Panc1 (cell line): ENCODE measurements at regions not wholly inside any gene's neighbourhood (a gene's known extent, or its start where the extent isn't known, plus 50 kb on each side); places are given as distances from the start of the nearest gene placed in this dataset.

ENCODE experiments used
- ATAC-seq: fragments of 200-7000 bp; cut with Tn5 transposase; 2 replicates; pipeline ENCODE4 v1.9.1; 2020; ENCODE audit warnings: mild to moderate bottlenecking, moderate library complexity
- BruUV-seq: library from RNA; stranded (reverse); fragments of 400-500 nt; replicated peaks from 2 replicates; lab custom pipeline; 2021; lab: Mats Ljungman, UMichigan
- CTCF ChIA-PET: fragments of 300-600 bp; sonication (Branson Sonifier 250); formaldehyde crosslinking; loops from one replicate; lab custom pipeline; 2022; ENCODE audit warnings: antibody characterized with exemption; lab: Charles Lee
- POLR2A ChIA-PET: fragments of 300-600 bp; sonication (Branson Sonifier 250); formaldehyde crosslinking; loops from one replicate; lab custom pipeline; 2022; ENCODE audit warnings: antibody characterized with exemption; lab: Charles Lee
- DNase-seq: peaks from one replicate; pipeline ENCODE4 v3.0.0-alpha.2; 2010; ENCODE audit warnings: low read depth, low spot score
- H3K27ac ChIP-seq: 2 replicates; pipeline ENCODE4 v1.5.1; 2011; ENCODE audit warnings: mild to moderate bottlenecking, low read length, inconsistent platforms
- H3K27me3 ChIP-seq: fragments of 200-500 bp; sonication (Bioruptor generic); 2 replicates; pipeline ENCODE4 v1.6.0; 2014; ENCODE audit warnings: low read length, inconsistent platforms; ENCODE audit not compliant: control insufficient read depth, insufficient read depth
- H3K36me3 ChIP-seq: fragments of 200-500 bp; sonication (Bioruptor generic); 2 replicates; pipeline ENCODE4 v1.5.1; 2014; ENCODE audit warnings: inconsistent platforms, mild to moderate bottlenecking, low read length, moderate library complexity; ENCODE audit not compliant: control insufficient read depth, insufficient read depth
- H3K4me1 ChIP-seq: 2 replicates; pipeline ENCODE4 v1.5.1; 2011; ENCODE audit warnings: inconsistent platforms, mild to moderate bottlenecking, low read length, moderate library complexity; ENCODE audit not compliant: control insufficient read depth, insufficient read depth
- H3K4me3 ChIP-seq, 2 experiments: 2 replicates each; pipeline ENCODE4 v1.5.1; 2011 to 2012; ENCODE audit warnings: low read depth in 2 of 2, low read length in 2 of 2, mild to moderate bottlenecking in 2 of 2, inconsistent platforms in 1 of 2, moderate library complexity in 1 of 2
- H3K9me3 ChIP-seq: fragments of 200-500 bp; sonication (Bioruptor generic); 2 replicates; pipeline ENCODE4 v1.5.1; 2014; ENCODE audit warnings: low read depth, mild to moderate bottlenecking, inconsistent platforms, low read length, moderate library complexity; ENCODE audit not compliant: control insufficient read depth, insufficient read depth
- CTCF ChIP-seq: fragments of 450-650 bp; IDR thresholded peaks from 2 replicates; pipeline ENCODE4 v1.5.1; 2017; ENCODE audit warnings: mild to moderate bottlenecking
- POLR2AphosphoS5 ChIP-seq: IDR thresholded peaks from 2 replicates; pipeline ENCODE4 v1.6.1; 2012; ENCODE audit warnings: mild to moderate bottlenecking, low read depth, low read length, moderate library complexity
- REST ChIP-seq, 2 experiments: IDR thresholded peaks; 2 replicates each; pipeline ENCODE4 v1.6.1; 2011 to 2012; ENCODE audit warnings: low read depth in 2 of 2, control low read depth in 1 of 2, low read length in 1 of 2, mild to moderate bottlenecking in 1 of 2, moderate library complexity in 1 of 2; ENCODE audit not compliant: insufficient read depth in 1 of 2
- SIN3A ChIP-seq: IDR thresholded peaks from 2 replicates; pipeline ENCODE4 v1.6.1; 2012; ENCODE audit warnings: low read depth, mild to moderate bottlenecking, low read length, moderate library complexity, borderline replicate concordance; ENCODE audit not compliant: insufficient read depth
- TCF7L2 ChIP-seq: IDR thresholded peaks from 2 replicates; pipeline ENCODE4 v1.6.1; 2011; ENCODE audit warnings: mild to moderate bottlenecking, low read depth, low read length, inconsistent platforms
- in situ Hi-C: cut with HindIII; loops from 2 replicates; pipeline ENCODE4 v1.10.0; 2016; ENCODE audit warnings: low sequenced_read_pairs, low pct_unique_long_range_greater_than_20kb
- intact Hi-C: fragments of 100-400 bp; cut with micrococcal nuclease; formaldehyde crosslinking; loops from one replicate; pipeline ENCODE4 v1.10.0; 2022; ENCODE audit not compliant: unreplicated experiment

- ChIA-PET POLR2A (no interaction called here), CTCF (no interaction called here)
- no peak overlapping the region for H3K4me3 ChIP-seq
- no peak for DNase-seq
- no peaks in the 10 kb centered on the region for H3K36me3 ChIP-seq
- ATAC-seq, result no peak
- no peaks in the 10 kb centered on the region for H3K9me3 ChIP-seq
- no TSS peak for BruUV-seq
- H3K27me3 ChIP-seq, result no peaks in the 10 kb centered on the region
- in situ Hi-C loops, result no loop called here
- no peak overlapping the region for H3K27ac ChIP-seq
- H3K4me1 ChIP-seq, result no peaks in the 10 kb centered on the region
- intact Hi-C loops, result no loop called here
- TF ChIP-seq CTCF (no peak), POLR2AphosphoS5 (no peak), TCF7L2 (no peak), SIN3A (no peak), REST (IDR thresholded peaks at IDR 0.05; ENCODE audit: insufficient read depth in 1 of 2, low read depth in 2 of 2, low read length in 1 of 2) (no peak)
Observed at GRCh38 chr5:12003680-12004079, 99.4 kb upstream of the CTNND2 start.

GRCh38 chr5:11998397-11998796 lies 94.2 kb upstream of the CTNND2 start:
- POLR2A ChIA-PET, result no interaction called here
- no peak for ATAC-seq

More at GRCh38 chr5:11998397-11998796, 94.2 kb upstream of the CTNND2 start:
- Histone ChIP-seq H3K27me3 (no peaks in the 10 kb centered on the region), H3K9me3 (no peaks in the 10 kb centered on the region), H3K4me3 (no peak overlapping the region), H3K4me1 (no peaks in the 10 kb centered on the region), H3K36me3 (no peaks in the 10 kb centered on the region), H3K27ac (no peak overlapping the region)
- BruUV-seq, result no TSS peak
- no peak for DNase-seq
- intact Hi-C loops, result no loop called here
- CTCF ChIA-PET, result no interaction called here
- in situ Hi-C loops, result no loop called here
- TF ChIP-seq SIN3A, result no peak
- TF ChIP-seq CTCF, result no peak
- TF ChIP-seq POLR2AphosphoS5, result no peak
- no peak for TF ChIP-seq REST (IDR thresholded peaks at IDR 0.05; ENCODE audit: insufficient read depth in 1 of 2, low read depth in 2 of 2, low read length in 1 of 2)
- TF ChIP-seq TCF7L2, result no peak
